PC-9 (cell line): ENCODE measurements at regions not wholly inside any gene's neighbourhood (a gene's known extent, or its start where the extent isn't known, plus 50 kb on each side); places are given as distances from the start of the nearest gene placed in this dataset.

ENCODE experiments used
- CTCF ChIP-seq: fragments of 200-600 bp; sonication (generic); conservative IDR thresholded peaks from 2 replicates; pipeline ENCODE4 v1.6.1; 2017; ENCODE audit warnings: mixed run types, antibody characterized with exemption, mild to moderate bottlenecking, moderate library complexity
- EZH2 ChIP-seq: fragments of 200-600 bp; sonication (generic); IDR thresholded peaks from 2 replicates; pipeline ENCODE4 v1.8.0; 2017; ENCODE audit warnings: antibody characterized with exemption, low read depth

- TF ChIP-seq CTCF (no peak), EZH2 (no peak)
Observed at GRCh38 chr13:104270731-104271130, 1204.5 kb upstream of the SLC10A2 start.
